ENCODE measurements at regions not wholly inside any gene's neighbourhood (a gene's known extent, or its start where the extent isn't known, plus 50 kb on each side); places are given as distances from the start of the nearest gene placed in this dataset.

- DNase-seq (ENCODE audit: low spot score) = no peak
Measured at GRCh38 chr11:70521475-70522308, 123.4 kb downstream of the CTTN start.

- DNase-seq (ENCODE audit: low spot score) = no peak
Measured at GRCh38 chr11:70522309-70522592, 123.9 kb downstream of the CTTN start.

DNA sequence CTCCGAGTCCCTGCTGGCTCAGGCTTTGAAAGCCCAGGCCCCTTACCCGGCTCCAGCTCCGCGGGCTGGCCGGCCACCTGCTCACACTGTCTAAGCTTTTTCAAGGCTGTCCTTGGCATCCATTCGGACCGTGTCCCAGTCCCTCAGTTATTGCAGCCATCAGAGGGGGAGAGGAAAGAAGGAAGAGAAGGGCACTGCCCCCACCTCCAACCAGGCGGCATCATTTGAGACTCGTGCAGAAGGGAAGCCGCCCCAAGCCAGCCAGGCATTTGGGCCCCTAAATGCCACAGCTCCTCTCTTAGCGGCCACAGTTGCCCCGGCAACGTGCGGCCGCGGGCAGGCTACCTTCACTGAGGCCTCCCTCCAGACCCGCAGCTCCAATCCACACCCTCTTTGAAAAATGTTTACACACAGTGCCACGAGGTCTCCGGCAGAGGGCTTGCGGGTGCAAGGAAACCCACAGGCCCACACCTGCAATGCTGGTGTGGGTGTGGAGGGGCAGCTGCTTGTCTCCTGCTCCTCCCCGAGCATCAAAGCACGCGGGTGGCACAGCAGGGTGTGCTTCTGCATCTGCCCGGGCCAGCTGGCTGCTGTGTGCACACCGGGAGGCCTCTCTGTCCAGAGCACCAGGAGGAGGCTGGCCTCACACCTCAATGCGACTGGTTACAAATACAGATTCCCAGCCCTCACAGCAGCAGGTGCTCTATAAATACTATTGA lies 124.4 kb downstream of the CTTN start:
- DNase-seq (ENCODE audit: low spot score) = no peak

DNA sequence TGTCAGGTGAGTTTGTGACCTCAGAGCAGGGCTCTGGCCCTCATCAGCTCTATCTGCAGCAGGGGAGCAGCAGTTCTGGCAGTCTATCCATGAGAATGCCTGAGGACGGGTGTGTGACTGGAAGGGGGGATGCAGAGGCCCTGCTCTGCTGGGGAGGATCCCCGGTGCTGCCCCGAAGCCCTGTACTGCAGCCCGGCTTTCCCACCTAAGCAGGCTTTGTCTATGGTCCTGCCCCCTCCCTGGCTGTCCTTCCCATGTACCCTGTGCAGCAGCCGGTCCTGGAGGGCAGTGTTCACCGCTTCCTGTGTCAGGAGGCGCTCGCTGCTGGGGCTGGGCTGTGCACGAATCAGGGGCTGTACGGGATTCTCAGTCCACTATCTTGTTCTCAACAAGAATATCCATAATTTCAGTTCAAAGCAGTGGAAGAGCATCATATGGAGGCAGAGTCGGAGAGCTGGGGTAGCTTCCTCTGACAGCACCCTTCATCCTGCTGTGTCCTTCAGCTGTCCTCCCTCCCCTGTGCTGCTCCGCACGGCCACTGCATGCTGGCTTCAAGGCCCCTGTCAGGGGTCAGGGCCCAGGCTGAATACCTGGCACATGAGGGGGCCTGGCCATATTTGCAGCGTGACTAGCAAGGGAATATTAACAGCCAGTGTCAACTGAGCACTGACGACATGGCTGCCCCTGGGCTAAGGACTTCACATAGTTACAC lies 125.2 kb downstream of the CTTN start:
- no peak for DNase-seq (ENCODE audit: low spot score)

GRCh38 chr11:70524096-70524922 lies 126.0 kb downstream of the CTTN start:
- no peak for DNase-seq (ENCODE audit: low spot score)

GRCh38 chr11:70525006-70525405 lies 126.7 kb downstream of the CTTN start:
- DNase-seq (ENCODE audit: low spot score) = no peak

- no peak for DNase-seq (ENCODE audit: low spot score)
Measured at GRCh38 chr11:70525466-70525865, 127.1 kb downstream of the CTTN start.

GRCh38 chr11:70526116-70527045 lies 128.1 kb downstream of the CTTN start:
- DNase-seq (ENCODE audit: low spot score) = no peak

GRCh38 chr11:70527046-70527395 lies 128.7 kb downstream of the CTTN start:
- no peak for DNase-seq (ENCODE audit: low spot score)

DNA sequence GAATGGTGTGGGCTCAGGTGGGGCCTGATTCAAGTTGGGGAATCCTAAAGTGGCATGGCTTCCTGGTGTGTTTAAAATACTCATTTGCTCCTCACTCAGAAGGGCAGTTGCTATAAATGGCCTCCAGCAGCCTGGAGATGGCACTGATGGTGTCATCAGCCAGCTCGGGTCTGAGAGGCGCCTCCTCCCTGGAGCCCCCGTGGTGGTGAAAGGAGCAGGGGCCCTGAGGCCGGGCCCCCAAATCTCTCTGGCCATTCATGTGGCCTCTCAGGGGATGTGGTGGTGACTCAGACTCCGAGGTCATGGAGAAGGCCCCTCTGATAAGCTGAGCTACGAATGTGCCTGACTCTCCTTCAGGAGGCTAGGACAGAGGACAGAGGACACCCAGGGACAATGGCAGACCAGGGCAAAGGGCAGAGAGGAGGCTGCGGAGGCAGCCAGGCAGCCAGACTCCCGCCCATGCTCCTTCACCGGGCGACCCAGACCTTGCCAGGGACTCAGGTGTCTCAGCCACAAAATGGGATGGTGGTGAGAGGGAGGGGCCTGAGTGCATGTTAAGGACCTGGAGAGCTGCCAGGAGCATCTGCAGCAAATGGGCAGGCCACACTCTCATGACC lies 129.2 kb downstream of the CTTN start:
- no peak for DNase-seq (ENCODE audit: low spot score)

DNA sequence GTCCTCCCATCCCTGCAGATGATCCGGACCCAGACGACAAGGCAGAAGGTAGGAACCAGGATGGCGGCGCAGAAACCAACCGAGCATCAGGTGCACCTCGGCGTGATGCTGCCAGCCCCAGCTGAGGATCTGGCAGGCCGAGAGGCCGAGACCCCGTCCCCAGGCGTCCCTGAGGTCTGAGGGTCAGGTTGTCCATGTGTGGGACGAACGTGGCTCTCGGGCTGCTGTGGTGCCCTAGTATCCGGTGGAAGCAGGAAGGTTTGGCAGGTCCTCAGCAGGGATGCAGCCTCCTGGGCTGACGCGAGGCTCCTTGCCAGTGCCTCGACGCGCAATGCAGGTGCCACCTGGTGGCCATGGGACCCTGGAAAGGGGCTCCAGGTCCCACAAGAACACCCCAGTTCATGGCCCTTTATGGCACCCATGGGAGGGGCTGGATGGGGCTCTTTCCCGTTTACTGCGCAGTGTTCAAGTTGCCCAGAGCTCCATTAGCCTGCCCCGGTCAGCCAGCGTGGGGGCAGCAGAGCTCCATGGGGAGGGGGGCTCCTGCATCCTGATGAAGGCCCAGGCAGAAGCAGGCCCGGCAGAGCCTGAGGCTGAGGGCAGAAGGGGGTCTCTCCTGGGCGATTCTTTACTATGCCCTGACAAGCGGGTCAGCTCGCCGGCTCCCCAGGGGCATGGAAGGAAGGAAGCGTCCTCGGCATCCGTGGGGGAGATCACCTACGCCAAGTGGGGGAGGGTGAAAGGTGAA lies 129.9 kb downstream of the CTTN start:
- no peak for DNase-seq (ENCODE audit: low spot score)

- DNase-seq (ENCODE audit: low spot score) = no peak
Measured at GRCh38 chr11:70528794-70529580, 130.7 kb downstream of the CTTN start.

DNA sequence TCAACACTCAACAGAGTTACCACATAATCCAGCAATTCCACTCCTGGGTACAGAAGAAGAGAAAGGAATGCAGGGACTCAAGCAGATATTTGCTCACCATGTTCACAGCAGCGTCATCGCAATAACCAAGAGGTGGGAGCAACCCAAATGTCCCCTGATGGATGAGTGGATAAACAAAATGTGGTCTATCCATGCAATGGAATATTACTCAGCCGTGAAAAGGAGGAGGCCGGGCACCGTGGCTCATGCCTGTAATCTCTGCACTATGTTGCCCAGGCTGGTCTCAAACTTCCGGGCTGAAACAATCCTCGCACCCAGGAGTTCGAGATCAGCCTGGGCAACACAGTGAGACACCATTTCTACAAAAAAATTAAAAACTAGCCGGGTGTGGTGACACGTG lies 131.7 kb downstream of the CTTN start:
- no peak for DNase-seq (ENCODE audit: low spot score)

GRCh38 chr11:70530629-70531185 lies 132.4 kb downstream of the CTTN start:
- no peak for DNase-seq (ENCODE audit: low spot score)

- no peak for DNase-seq (ENCODE audit: low spot score)
Measured at GRCh38 chr11:70531281-70532065, 133.1 kb downstream of the CTTN start.

DNA sequence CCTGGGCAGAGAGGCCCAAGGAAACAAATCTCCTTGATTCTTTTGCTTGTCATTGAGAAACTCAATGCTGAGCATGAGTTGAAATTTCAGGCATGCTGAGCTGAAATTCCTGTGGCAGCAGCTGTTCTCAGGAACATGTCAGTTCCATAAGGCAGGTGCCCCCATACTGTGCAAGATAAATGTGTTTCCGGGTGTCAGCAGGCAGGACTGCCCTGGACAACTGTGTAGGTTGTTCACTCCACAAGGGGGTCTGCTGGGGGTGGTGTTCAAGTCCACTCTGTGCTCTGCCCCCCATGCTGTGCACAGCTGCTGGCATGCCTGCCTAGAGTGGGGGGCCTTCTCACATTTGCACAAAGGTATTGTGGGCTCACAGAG lies 133.7 kb downstream of the CTTN start:
- no peak for DNase-seq (ENCODE audit: low spot score)

GRCh38 chr11:70532731-70533130 lies 134.4 kb downstream of the CTTN start:
- no peak for DNase-seq (ENCODE audit: low spot score)

All from D341Med (cell line).